HG03280 (cell line): ENCODE measurements at regions not wholly inside any gene's neighbourhood (a gene's known extent, or its start where the extent isn't known, plus 50 kb on each side); places are given as distances from the start of the nearest gene placed in this dataset.
"Not testable (repeated sequence)": the region's sequence is repeated elsewhere in the genome, so short reads cannot be mapped to it uniquely, and the experiment has no call there.

Experiments used
- ATAC-seq: cut with Tn5 transposase; IDR thresholded peaks from one replicate; pipeline ENCODE4 v1.9.1; 2021; ENCODE audit warnings: mild to moderate bottlenecking, moderate library complexity; ENCODE audit not compliant: unreplicated experiment

- ATAC-seq, result no peak
Observed at GRCh38 chr22:33971561-33971961, 51.3 kb upstream of the LARGE1 start.

GRCh38 chr22:33975841-33976240, 55.6 kb upstream of the LARGE1 start:
- no peak for ATAC-seq

GRCh38 chr22:33983558-33983957, 63.3 kb upstream of the LARGE1 start:
- ATAC-seq, result no peak

GRCh38 chr22:33984211-33984610, 63.9 kb upstream of the LARGE1 start:
- no peak for ATAC-seq

- no peak for ATAC-seq
Observed at GRCh38 chr22:33984656-33985285, 64.5 kb upstream of the LARGE1 start.

- ATAC-seq, result no peak
Observed at GRCh38 chr22:33985506-33985905, 65.2 kb upstream of the LARGE1 start.

GRCh38 chr22:33986167-33986771, 66.0 kb upstream of the LARGE1 start:
- ATAC-seq, result no peak

GRCh38 chr22:33986954-33987353, 66.7 kb upstream of the LARGE1 start:
- ATAC-seq, result no peak

- ATAC-seq, result not testable (repeated sequence)
Observed at GRCh38 chr22:33989263-33989662, 69.0 kb upstream of the LARGE1 start.

- no peak for ATAC-seq
Observed at GRCh38 chr22:33991620-33992019, 71.3 kb upstream of the LARGE1 start.

- ATAC-seq, result no peak
Observed at GRCh38 chr22:33996824-33997223, 76.5 kb upstream of the LARGE1 start.

GRCh38 chr22:34000879-34001526, 80.7 kb upstream of the LARGE1 start:
- no peak for ATAC-seq

- ATAC-seq, result no peak
Observed at GRCh38 chr22:34001701-34002466, 81.6 kb upstream of the LARGE1 start.

GRCh38 chr22:34004058-34004457, 83.8 kb upstream of the LARGE1 start:
- ATAC-seq, result no peak

GRCh38 chr22:34010259-34010658, 90.0 kb upstream of the LARGE1 start:
- ATAC-seq, result no peak

- ATAC-seq, result no peak
Observed at GRCh38 chr22:34015642-34016041, 95.4 kb upstream of the LARGE1 start.

GRCh38 chr22:34017205-34017604, 96.9 kb upstream of the LARGE1 start:
- ATAC-seq, result no peak

- ATAC-seq, result no peak
Observed at GRCh38 chr22:34019190-34019845, 99.0 kb upstream of the LARGE1 start.

- ATAC-seq, result no peak
Observed at GRCh38 chr22:34035209-34035608, 114.9 kb upstream of the LARGE1 start.

- no peak for ATAC-seq
Observed at GRCh38 chr22:34036931-34037330, 116.7 kb upstream of the LARGE1 start.
